Activated CD4-positive, alpha-beta T cell treated with anti-CD3 and anti-CD28 coated beads for 48 hours (primary cell): ENCODE measurements at regions not wholly inside any gene's neighbourhood (a gene's known extent, or its start where the extent isn't known, plus 50 kb on each side); places are given as distances from the start of the nearest gene placed in this dataset.
"Not testable (repeated sequence)": the region's sequence is repeated elsewhere in the genome, so short reads cannot be mapped to it uniquely, and the experiment has no call there.

Source experiments
- DNase-seq: peaks from one replicate; pipeline ENCODE4 v3.0.0-alpha.2; 2020

GRCh38 chr12:91778091-91778832 lies 367.4 kb downstream of the BTG1 start:
- no peak for DNase-seq

- DNase-seq: no peak
These were observed 368.2 kb downstream of the BTG1 start for GRCh38 chr12:91777268-91777992.

- DNase-seq: no peak
These were observed 371.2 kb downstream of the BTG1 start for GRCh38 chr12:91774434-91774921.

- no peak for DNase-seq
These were observed 371.8 kb downstream of the BTG1 start for GRCh38 chr12:91773749-91774429.

- no peak for DNase-seq
These were observed 373.2 kb downstream of the BTG1 start for GRCh38 chr12:91772411-91772810.

GRCh38 chr12:91769736-91770135 lies 375.9 kb downstream of the BTG1 start:
- no peak for DNase-seq

- no peak for DNase-seq
These were observed 378.4 kb downstream of the BTG1 start for GRCh38 chr12:91767237-91767636.

GRCh38 chr12:91766454-91766853 lies 379.2 kb downstream of the BTG1 start:
- DNase-seq: no peak

- no peak for DNase-seq
These were observed 381.8 kb downstream of the BTG1 start for GRCh38 chr12:91763654-91764370.

- no peak for DNase-seq
These were observed 392.0 kb downstream of the BTG1 start for GRCh38 chr12:91753649-91754048.

GRCh38 chr12:91746976-91747375 lies 398.7 kb downstream of the BTG1 start:
- DNase-seq: no peak

- DNase-seq: no peak
These were observed 401.0 kb downstream of the BTG1 start for GRCh38 chr12:91744597-91744996.

- DNase-seq: no peak
These were observed 401.8 kb downstream of the BTG1 start for GRCh38 chr12:91743704-91744321.

GRCh38 chr12:91743280-91743679 lies 402.4 kb downstream of the BTG1 start:
- DNase-seq: no peak

GRCh38 chr12:91741932-91742331 lies 403.7 kb downstream of the BTG1 start:
- DNase-seq: no peak

- not testable (repeated sequence) for DNase-seq
These were observed 411.8 kb downstream of the BTG1 start for GRCh38 chr12:91733846-91734245.

GRCh38 chr12:91732086-91732485 lies 413.6 kb downstream of the BTG1 start:
- no peak for DNase-seq

- DNase-seq: no peak
These were observed 416.1 kb downstream of the BTG1 start for GRCh38 chr12:91729543-91729942.

GRCh38 chr12:91723191-91723590 lies 422.5 kb downstream of the BTG1 start:
- no peak for DNase-seq

GRCh38 chr12:91722072-91722471 lies 423.6 kb downstream of the BTG1 start:
- peak; percentile 31 for DNase-seq

GRCh38 chr12:91721023-91721422 lies 424.6 kb downstream of the BTG1 start:
- no peak for DNase-seq

- no peak for DNase-seq
These were observed 427.3 kb downstream of the BTG1 start for GRCh38 chr12:91718326-91718725.

GRCh38 chr12:91717804-91718203 lies 427.8 kb downstream of the BTG1 start:
- DNase-seq: no peak
